Ishikawa (cell line): ENCODE measurements at regions not wholly inside any gene's neighbourhood (a gene's known extent, or its start where the extent isn't known, plus 50 kb on each side); places are given as distances from the start of the nearest gene placed in this dataset.

Experiments
- CEBPB ChIP-seq: IDR thresholded peaks from 2 replicates; pipeline ENCODE4 v1.6.1; 2012
- CREB1 ChIP-seq: IDR thresholded peaks from 2 replicates; pipeline ENCODE4 v1.6.1; 2012; ENCODE audit warnings: low read depth
- EGR1 ChIP-seq: IDR thresholded peaks from 2 replicates; pipeline ENCODE4 v1.6.1; 2012
- EP300 ChIP-seq: IDR thresholded peaks from 2 replicates; pipeline ENCODE4 v1.6.1; 2012; ENCODE audit warnings: borderline replicate concordance
- FOXM1 ChIP-seq: IDR thresholded peaks from 2 replicates; pipeline ENCODE4 v1.6.1; 2012; ENCODE audit warnings: low read depth, borderline replicate concordance
- NFIC ChIP-seq: IDR thresholded peaks from 2 replicates; pipeline ENCODE4 v1.6.1; 2012
- RAD21 ChIP-seq: IDR thresholded peaks from 2 replicates; pipeline ENCODE4 v1.6.1; 2012; ENCODE audit warnings: low read depth
- TAF1 ChIP-seq: IDR thresholded peaks from 2 replicates; pipeline ENCODE4 v1.6.1; 2012; ENCODE audit warnings: low read depth, mild to moderate bottlenecking
- TCF12 ChIP-seq: IDR thresholded peaks from 2 replicates; pipeline ENCODE4 v1.6.1; 2012; ENCODE audit warnings: low read depth
- TEAD4 ChIP-seq: IDR thresholded peaks from 2 replicates; pipeline ENCODE4 v1.6.1; 2012
- YY1 ChIP-seq: IDR thresholded peaks from 2 replicates; pipeline ENCODE4 v1.6.1; 2012; ENCODE audit warnings: low read depth
- ZBTB7A ChIP-seq: IDR thresholded peaks from 2 replicates; pipeline ENCODE4 v1.6.1; 2012; ENCODE audit warnings: low read depth
- TF ChIP-seq, protein P1 (sequence below): IDR thresholded peaks from 2 replicates; pipeline ENCODE4 v1.6.1; 2012
- TF ChIP-seq, protein P2 (sequence below): IDR thresholded peaks from 2 replicates; pipeline ENCODE4 v1.6.1; 2012
- TF ChIP-seq, protein P3 (sequence below): IDR thresholded peaks from 2 replicates; pipeline ENCODE4 v1.6.1; 2012; ENCODE audit warnings: low read depth, mild to moderate bottlenecking

DNA sequence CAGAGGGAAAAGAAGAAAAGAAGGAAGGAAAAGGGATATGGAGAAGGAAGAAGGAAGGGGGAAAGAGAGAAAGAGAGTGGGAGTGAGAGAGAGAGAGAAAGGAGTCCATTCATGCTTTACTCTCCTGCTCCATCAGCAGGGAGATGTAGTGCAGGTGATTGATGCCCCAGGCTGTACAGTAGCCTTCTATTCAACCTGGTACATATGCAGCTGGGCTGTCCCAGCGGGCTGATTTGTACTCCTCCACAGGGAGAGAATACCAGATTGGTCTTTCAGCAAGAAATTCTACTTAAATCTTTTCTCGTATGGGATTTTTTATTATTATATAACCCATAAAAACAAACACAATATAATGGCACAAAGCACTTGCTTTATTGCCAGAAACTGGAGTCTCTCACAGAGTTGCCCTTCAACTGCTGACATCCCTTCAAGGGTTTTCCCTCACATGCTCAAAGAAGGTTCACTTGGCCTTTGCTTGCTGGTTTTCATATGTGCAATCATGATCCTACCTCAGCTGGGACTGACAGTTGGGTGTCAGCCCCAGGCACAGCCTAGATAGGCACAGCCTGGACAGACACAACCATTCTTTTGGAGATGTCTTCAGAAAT, 380.1 kb upstream of the RIOK2 start:
- TF ChIP-seq, protein P1, sequence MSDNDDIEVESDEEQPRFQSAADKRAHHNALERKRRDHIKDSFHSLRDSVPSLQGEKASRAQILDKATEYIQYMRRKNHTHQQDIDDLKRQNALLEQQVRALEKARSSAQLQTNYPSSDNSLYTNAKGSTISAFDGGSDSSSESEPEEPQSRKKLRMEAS = no peak
- no peak for TF ChIP-seq EP300
- TF ChIP-seq TEAD4 = no peak
- no peak for TF ChIP-seq TAF1
- TF ChIP-seq YY1 = no peak
- TF ChIP-seq EGR1 = no peak
- TF ChIP-seq FOXM1 = no peak
- TF ChIP-seq NFIC = no peak
- TF ChIP-seq ZBTB7A = no peak
- no peak for TF ChIP-seq RAD21
- TF ChIP-seq, protein P2, sequence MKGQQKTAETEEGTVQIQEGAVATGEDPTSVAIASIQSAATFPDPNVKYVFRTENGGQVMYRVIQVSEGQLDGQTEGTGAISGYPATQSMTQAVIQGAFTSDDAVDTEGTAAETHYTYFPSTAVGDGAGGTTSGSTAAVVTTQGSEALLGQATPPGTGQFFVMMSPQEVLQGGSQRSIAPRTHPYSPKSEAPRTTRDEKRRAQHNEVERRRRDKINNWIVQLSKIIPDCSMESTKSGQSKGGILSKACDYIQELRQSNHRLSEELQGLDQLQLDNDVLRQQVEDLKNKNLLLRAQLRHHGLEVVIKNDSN = no peak

DNA sequence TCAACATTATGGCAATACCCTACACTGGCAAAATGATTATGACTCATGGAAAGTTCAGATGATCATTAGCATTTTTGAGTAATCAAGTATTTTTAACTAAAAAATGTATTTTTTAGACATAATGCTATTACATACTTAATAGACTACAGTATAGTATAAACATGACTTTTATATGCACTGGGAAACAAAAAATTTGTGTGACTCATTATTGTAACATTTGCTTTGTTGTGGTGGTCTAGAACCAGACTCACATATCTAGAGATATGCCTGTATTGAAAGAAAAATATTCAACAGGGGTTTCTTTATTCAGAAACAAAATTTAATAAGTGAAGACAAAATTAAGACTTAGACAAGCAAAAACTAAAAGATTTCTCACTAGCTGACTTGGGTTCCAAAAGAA, 385.3 kb upstream of the RIOK2 start:
- TF ChIP-seq YY1 (no peak), NFIC (no peak), EGR1 (no peak), CEBPB (no peak), EP300 (no peak), FOXM1 (no peak)
- TF ChIP-seq, protein P3, sequence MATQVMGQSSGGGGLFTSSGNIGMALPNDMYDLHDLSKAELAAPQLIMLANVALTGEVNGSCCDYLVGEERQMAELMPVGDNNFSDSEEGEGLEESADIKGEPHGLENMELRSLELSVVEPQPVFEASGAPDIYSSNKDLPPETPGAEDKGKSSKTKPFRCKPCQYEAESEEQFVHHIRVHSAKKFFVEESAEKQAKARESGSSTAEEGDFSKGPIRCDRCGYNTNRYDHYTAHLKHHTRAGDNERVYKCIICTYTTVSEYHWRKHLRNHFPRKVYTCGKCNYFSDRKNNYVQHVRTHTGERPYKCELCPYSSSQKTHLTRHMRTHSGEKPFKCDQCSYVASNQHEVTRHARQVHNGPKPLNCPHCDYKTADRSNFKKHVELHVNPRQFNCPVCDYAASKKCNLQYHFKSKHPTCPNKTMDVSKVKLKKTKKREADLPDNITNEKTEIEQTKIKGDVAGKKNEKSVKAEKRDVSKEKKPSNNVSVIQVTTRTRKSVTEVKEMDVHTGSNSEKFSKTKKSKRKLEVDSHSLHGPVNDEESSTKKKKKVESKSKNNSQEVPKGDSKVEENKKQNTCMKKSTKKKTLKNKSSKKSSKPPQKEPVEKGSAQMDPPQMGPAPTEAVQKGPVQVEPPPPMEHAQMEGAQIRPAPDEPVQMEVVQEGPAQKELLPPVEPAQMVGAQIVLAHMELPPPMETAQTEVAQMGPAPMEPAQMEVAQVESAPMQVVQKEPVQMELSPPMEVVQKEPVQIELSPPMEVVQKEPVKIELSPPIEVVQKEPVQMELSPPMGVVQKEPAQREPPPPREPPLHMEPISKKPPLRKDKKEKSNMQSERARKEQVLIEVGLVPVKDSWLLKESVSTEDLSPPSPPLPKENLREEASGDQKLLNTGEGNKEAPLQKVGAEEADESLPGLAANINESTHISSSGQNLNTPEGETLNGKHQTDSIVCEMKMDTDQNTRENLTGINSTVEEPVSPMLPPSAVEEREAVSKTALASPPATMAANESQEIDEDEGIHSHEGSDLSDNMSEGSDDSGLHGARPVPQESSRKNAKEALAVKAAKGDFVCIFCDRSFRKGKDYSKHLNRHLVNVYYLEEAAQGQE = no peak

DNA sequence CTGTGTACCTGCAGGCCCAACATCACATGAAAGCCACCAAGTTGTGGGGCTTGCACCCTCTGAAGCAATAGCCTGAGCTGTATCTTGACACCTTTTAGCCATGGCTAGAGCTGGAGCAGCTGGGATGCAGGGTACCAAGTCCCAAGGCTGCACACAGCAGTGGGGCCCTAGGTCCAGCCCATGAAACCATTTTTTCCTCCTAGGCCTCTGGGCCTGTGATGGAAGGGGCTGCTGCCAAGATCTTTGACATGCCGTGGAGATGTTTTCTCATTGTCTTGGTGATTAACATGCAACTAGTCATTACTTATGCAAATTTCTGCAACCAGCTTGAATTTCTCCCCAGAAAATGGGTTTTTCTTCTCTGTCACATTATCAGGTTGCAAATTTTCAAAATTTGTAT, 387.2 kb upstream of the RIOK2 start:
- TF ChIP-seq, protein P3 = no peak
- TF ChIP-seq CREB1 (no peak), EGR1 (no peak), ZBTB7A (no peak), FOXM1 (no peak), TAF1 (no peak)

DNA sequence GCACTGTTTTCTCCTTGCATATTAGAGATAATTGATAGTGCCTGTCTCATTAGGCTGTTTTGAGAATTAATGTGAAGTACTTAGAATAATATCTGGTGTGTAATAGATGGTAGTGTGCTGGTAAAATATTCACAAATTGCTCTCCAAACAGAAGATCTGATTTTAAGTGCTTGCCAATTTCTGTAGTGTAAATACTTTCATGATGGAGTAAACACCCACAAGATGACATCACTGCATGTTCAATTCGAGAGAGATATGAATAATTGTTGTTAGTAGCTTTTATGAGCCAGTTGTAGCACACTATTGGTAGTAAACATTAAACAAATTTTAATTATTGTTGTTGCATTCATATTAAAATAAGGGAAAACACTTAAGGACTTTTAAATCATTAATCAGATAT, 392.3 kb upstream of the RIOK2 start:
- TF ChIP-seq NFIC = no peak

DNA sequence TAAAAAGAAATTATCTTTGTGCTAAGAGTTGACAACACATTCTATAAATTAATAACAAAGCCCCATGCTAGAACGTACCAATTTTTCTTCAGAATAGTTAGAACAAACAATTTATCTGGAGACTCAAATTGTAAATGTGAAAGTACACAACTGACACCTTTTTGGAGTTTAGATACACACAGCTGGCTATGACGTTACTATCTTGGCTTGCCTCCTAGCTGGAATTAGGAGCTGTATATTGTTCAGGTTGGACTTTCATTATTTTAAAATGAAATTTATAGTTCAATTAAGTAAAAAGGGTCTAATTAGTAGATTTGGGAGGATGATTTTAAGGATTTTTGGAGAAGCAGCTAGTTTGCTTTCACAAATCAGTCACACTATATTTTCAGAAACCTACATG, 393.9 kb upstream of the RIOK2 start:
- TF ChIP-seq RAD21 (no peak), FOXM1 (no peak), NFIC (no peak), YY1 (no peak), EGR1 (no peak), CREB1 (no peak), TAF1 (no peak), TCF12 (no peak), TEAD4 (no peak)
- TF ChIP-seq, protein P2 = no peak
- TF ChIP-seq, protein P3 = no peak

DNA sequence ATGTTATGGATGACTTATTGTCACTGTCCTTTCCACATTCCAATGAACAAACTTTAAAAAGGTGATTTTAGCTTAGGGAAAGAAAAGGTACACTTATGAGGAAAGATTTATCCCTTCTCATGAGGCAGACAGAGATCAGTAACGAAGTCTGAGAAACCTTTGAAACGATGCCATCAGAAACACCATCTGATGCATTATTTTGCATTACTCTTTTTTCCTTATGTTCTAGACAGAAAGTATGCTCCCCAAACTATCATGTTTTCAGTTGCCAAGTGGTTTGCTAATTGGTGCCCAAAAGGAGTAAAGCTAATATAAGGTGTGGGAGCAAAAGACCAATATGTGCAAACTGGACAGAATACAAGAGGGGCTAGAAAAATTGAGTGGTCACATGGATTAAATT, 397.7 kb upstream of the RIOK2 start:
- TF ChIP-seq, protein P3 = no peak
- TF ChIP-seq, protein P2 = no peak
- no peak for TF ChIP-seq CREB1
- no peak for TF ChIP-seq TAF1
- TF ChIP-seq TCF12 = no peak
- no peak for TF ChIP-seq EP300
